ENCODE measurements at regions not wholly inside any gene's neighbourhood (a gene's known extent, or its start where the extent isn't known, plus 50 kb on each side); places are given as distances from the start of the nearest gene placed in this dataset.

- no peak for FAIRE-seq
- ChIA-PET CTCF (ENCODE audit: partially characterized antibody) (no interaction called here), POLR2A (ENCODE audit: partially characterized antibody) (no interaction called here)
- Histone ChIP-seq H2AK5ac (ENCODE audit: low read depth, low read length) (no peak overlapping the region), H3K4me3 (ENCODE audit: extremely low read depth in 1 of 4, insufficient read depth in 2 of 4, low read depth in 3 of 4, low read length in 4 of 4) (no peak overlapping the region), H3K4me2 (ENCODE audit: insufficient read depth in 1 of 2, low read depth in 2 of 2, low read length in 2 of 2) (no peak overlapping the region), H3K23me2 (ENCODE audit: low read depth, low read length) (no peaks in the 10 kb centered on the region), H4K8ac (ENCODE audit: extremely low read depth, insufficient read depth, low read length) (no peak overlapping the region), H3K4me1 (replicated peaks in 1 of 4; ENCODE audit: control insufficient read depth in 3 of 4, insufficient read depth in 4 of 4, low read length in 3 of 4) (no peaks in the 10 kb centered on the region), H3K27ac (ENCODE audit: low read depth, low read length) (no peak overlapping the region), H3K36me3 (ENCODE audit: control insufficient read depth in 2 of 4, insufficient read depth in 4 of 4, low read length in 3 of 4) (no peaks in the 10 kb centered on the region), H3K79me2 (ENCODE audit: control insufficient read depth in 1 of 2, insufficient read depth in 2 of 2, low read length in 2 of 2) (no peaks in the 10 kb centered on the region), H3K56ac (replicated peaks; ENCODE audit: insufficient read length, low read depth, low read length) (no peak overlapping the region), H3K14ac (ENCODE audit: insufficient read length) (no peak overlapping the region), H3K27me3 (replicated peaks in 1 of 4; ENCODE audit: control insufficient read depth in 3 of 4, extremely low read depth in 1 of 4, insufficient read depth in 3 of 4, low read length in 3 of 4) (no peaks in the 10 kb centered on the region), H3K9me3 (ENCODE audit: insufficient read depth in 2 of 2, low read depth in 1 of 2, low read length in 1 of 2) (peaks cover 0 to under 1% of the 10 kb centered on the region in 2 experiments; a peak in 1 of 4 replicates), H3K79me1 (ENCODE audit: low read depth, low read length) (no peaks in the 10 kb centered on the region), H3K9ac (replicated peaks in 1 of 4; ENCODE audit: extremely low read depth in 1 of 4, low read depth in 3 of 4, low read length in 3 of 4) (no peak overlapping the region), H2AFZ (ENCODE audit: low read length) (no peak overlapping the region), H2BK12ac (ENCODE audit: low read depth, low read length) (no peak overlapping the region), H4K5ac (ENCODE audit: insufficient read length, low read depth, low read length) (no peak overlapping the region), H3K18ac (ENCODE audit: extremely low read depth, low read length) (no peak overlapping the region), H2BK5ac (ENCODE audit: low read depth, low read length) (no peak overlapping the region), H3K23ac (ENCODE audit: insufficient read length) (no peak overlapping the region), H3K4ac (replicated peaks; ENCODE audit: insufficient read length, low read depth, low read length) (no peak overlapping the region), H2BK120ac (replicated peaks; ENCODE audit: low read depth, low read length) (no peak overlapping the region), H2BK20ac (ENCODE audit: low read length) (no peak overlapping the region), H4K20me1 (replicated peaks in 1 of 2; ENCODE audit: control insufficient read depth in 1 of 2, insufficient read depth in 2 of 2, low read length in 2 of 2) (no peaks in the 10 kb centered on the region), H4K91ac (replicated peaks; ENCODE audit: insufficient read length, low read length) (no peak overlapping the region), H2BK15ac (ENCODE audit: low read length) (no peak overlapping the region)
- TF ChIP-seq TCF12 (IDR thresholded peaks at IDR 0.05; ENCODE audit: low read depth, low read length): no peak
- no peak for TF ChIP-seq POLR2AphosphoS5 (IDR thresholded peaks at IDR 0.05; ENCODE audit: low read depth, low read length)
- no peak for TF ChIP-seq TAF1 (IDR thresholded peaks at IDR 0.05; ENCODE audit: low read depth, low read length)
- no peak for TF ChIP-seq CBX8 (IDR thresholded peaks at IDR 0.05; ENCODE audit: borderline replicate concordance, low read depth, low read length)
- no peak for TF ChIP-seq POLR2A (IDR thresholded peaks at IDR 0.05; ENCODE audit: control extremely low read depth in 1 of 2, low read depth in 2 of 2, low read length in 2 of 2)
- no peak for TF ChIP-seq CREB1 (IDR thresholded peaks at IDR 0.05)
- no peak for TF ChIP-seq KDM4A (IDR thresholded peaks at IDR 0.05; ENCODE audit: low read depth, low read length, severe bottlenecking)
- TF ChIP-seq RXRA (IDR thresholded peaks at IDR 0.05; ENCODE audit: insufficient read depth, low read depth, low read length): no peak
- no peak for TF ChIP-seq EP300 (IDR thresholded peaks at IDR 0.05; ENCODE audit: borderline replicate concordance in 1 of 2, low read depth in 2 of 2, low read length in 2 of 2)
- TF ChIP-seq CHD2 (IDR thresholded peaks at IDR 0.05; ENCODE audit: low read length): no peak
- no peak for TF ChIP-seq E2F6 (IDR thresholded peaks at IDR 0.05)
- no peak for TF ChIP-seq CHD1 (IDR thresholded peaks at IDR 0.05; ENCODE audit: low read depth, low read length)
- TF ChIP-seq KDM5A (IDR thresholded peaks at IDR 0.05; ENCODE audit: low read length): no peak
- TF ChIP-seq EGR1 (IDR thresholded peaks at IDR 0.05; ENCODE audit: borderline replicate concordance, low read depth, low read length): no peak
- 71% methylated on average over 4 of the region's 4 CpGs; no CpG with 5 or more reads in 1 of the 2 experiments for WGBS, 2 experiments (ENCODE audit: extremely low coverage in 1 of 2, insufficient coverage in 1 of 2, insufficient read length in 1 of 2, insufficient replicate concordance in 2 of 2, low coverage in 1 of 2, low lambda C conversion rate in 2 of 2, missing lambda C conversion rate in 1 of 2)
- DNase-seq (ENCODE audit: low read depth in 1 of 2, low spot score in 2 of 2): no peak
Measured at GRCh38 chr13:97539651-97540610, 106.0 kb downstream of the RAP2A start.
